Prostate gland (tissue), 2 donors: ENCODE measurements at regions not wholly inside any gene's neighbourhood (a gene's known extent, or its start where the extent isn't known, plus 50 kb on each side); places are given as distances from the start of the nearest gene placed in this dataset.

ENCODE experiments used
- CTCF ChIP-seq, 4 experiments: fragments of 200-600 bp in 2 of 4; fragments of 450-650 bp in 2 of 4; sonication (generic) in 2 of 4; IDR thresholded peaks; 1 replicate in 3 of 4; 2 replicates in 1 of 4; pipeline ENCODE4 v1.5.1; 2016 to 2019; ENCODE audit warnings: antibody characterized with exemption in 4 of 4, mild to moderate bottlenecking in 2 of 4, moderate library complexity in 2 of 4
- POLR2A ChIP-seq: fragments of 450-650 bp; IDR thresholded peaks from one replicate; pipeline ENCODE4 v1.6.1; 2016; ENCODE audit warnings: antibody characterized with exemption, mild to moderate bottlenecking

- TF ChIP-seq CTCF (IDR thresholded peaks at IDR 0.05), result no peak
- TF ChIP-seq POLR2A, result no peak
Measured at GRCh38 chr4:155037031-155037430, 171.4 kb upstream of the NPY2R start.
